ENCODE measurements at regions not wholly inside any gene's neighbourhood (a gene's known extent, or its start where the extent isn't known, plus 50 kb on each side); places are given as distances from the start of the nearest gene placed in this dataset.

GRCh38 chr1:81233591-81233990, 567.1 kb upstream of the ADGRL2 start:
- no peak for TF ChIP-seq CTCF (IDR thresholded peaks at IDR 0.05; ENCODE audit: low read length)
- no peak for TF ChIP-seq EZH2 (optimal IDR thresholded peaks at IDR 0.05; ENCODE audit: low read depth, low read length)
- TF ChIP-seq EZH2phosphoT487 (IDR thresholded peaks at IDR 0.05; ENCODE audit: low read length) = no peak

Measured in MM.1S (cell line).